GM21717 (cell line): ENCODE measurements at regions not wholly inside any gene's neighbourhood (a gene's known extent, or its start where the extent isn't known, plus 50 kb on each side); places are given as distances from the start of the nearest gene placed in this dataset.

Experiments used
- ATAC-seq: cut with Tn5 transposase; IDR thresholded peaks from one replicate; pipeline ENCODE4 v1.9.1; 2021; ENCODE audit warnings: mild to moderate bottlenecking, moderate library complexity; ENCODE audit not compliant: unreplicated experiment

DNA sequence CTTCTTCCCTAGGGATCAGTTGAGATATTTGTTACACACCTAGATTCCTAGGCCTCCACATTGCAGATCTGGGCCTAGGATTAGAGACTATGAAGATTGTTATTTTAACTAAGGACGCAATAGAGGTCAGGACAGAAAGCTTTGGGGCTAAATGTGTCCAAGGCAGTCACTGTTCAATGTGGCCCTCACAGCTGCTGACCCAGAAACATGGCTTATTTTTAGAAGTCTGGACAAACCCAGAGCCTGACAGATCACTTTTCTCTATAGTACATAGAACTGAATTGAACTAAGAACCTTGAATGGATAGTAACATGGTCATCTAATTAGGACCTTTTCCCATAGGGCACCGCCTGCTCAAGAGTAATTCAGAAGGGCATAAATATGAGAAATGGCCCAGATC is 146.6 kb upstream of the AUTS2 start:
- no peak for ATAC-seq

DNA sequence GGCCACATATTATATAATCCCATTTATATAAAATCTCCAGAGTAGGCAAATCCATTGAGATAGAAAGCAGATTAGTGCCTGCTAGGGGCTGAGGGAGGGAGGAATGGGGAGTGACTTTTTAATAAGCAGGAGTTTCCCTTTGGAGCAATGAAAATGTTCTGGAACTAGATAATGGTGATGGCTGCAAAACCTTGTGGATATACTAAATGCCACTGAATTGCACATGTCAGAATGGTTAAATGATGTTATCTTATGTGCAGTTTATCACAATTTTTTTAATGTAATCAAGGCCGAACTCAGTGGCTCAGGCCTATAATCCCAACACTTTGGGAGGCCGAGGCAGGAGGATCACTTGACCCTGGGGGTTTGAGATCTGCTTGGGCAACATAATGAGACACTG is 145.5 kb upstream of the AUTS2 start:
- no peak for ATAC-seq

DNA sequence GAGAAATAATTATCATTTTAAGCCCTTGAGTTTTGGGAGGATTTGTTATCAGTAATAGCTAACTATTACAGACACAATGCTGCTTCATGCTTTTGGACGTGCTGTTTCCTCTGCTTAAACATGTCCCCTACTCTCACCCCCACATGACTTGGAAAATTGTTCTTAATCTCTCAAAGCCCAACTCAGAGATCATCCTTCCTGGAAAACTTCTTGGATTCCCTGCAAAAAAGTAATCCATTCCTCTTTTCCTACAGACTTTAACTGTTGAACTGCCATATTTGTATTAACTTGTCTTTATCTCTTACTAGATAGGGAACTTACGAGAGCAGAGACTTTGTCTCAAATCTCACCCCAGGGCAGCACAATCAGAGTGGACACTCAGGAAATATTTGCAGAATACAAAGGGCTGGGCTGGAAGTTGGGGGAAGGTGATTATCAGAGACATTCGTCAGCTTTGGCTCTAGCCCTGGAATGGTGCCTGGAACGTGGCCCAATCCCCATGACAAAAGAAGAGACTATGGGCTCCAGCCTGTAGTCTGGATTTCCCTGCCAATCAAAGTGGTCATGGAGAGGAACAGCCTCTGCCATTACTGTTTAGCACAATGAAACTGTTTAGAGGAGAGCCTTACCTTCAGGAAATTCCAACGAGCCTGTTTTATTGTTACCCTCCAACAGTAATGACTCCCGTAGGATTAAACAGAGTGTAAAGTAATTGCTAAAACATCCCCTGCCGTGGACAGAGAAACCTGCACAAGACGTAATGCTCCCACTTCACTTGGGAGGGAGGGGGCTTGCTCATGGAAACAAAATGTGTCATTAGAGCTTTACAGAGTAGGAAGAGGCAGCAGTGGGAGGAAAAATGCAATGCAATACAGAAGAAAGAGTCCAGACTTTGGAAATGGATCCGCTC is 140.4 kb upstream of the AUTS2 start:
- no peak for ATAC-seq

DNA sequence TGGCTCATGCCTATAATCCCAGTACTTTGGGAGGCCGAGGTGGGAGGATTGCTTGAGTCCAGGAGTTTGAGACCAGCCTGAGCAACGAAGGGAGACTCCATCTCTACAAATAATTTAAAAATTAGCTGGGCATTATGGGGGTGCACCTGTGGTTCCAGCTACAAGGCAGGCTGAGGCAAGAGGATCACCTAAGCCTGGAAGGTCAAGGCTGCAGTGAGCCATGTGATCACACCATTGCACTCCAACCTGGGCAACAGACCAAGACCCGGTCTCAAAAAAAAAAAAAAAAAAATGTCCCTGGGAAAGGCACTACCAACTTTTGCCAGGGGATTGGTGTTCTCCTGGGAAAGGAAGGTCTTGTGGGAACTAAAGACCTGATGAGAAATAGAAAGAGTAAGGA is 134.2 kb upstream of the AUTS2 start:
- no peak for ATAC-seq

DNA sequence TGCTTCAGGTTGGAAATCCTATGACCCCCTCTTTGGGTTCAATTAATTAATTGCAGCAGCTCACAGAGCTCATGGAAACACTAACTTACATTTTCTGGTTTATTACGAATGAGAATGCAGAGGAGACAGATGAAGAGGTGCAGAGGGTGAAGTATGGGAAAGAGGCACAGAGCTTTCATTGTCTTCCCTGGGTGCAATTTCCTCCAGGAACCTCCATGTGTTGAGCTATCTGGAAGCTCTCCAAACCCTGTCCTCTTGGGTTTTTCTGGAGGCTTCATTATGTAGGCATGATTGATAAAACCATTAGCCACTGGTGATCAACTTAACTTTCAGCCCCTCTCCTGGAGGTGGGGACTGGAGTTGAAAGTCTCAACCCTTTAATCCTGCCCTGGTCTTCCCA is 133.0 kb upstream of the AUTS2 start:
- no peak for ATAC-seq

DNA sequence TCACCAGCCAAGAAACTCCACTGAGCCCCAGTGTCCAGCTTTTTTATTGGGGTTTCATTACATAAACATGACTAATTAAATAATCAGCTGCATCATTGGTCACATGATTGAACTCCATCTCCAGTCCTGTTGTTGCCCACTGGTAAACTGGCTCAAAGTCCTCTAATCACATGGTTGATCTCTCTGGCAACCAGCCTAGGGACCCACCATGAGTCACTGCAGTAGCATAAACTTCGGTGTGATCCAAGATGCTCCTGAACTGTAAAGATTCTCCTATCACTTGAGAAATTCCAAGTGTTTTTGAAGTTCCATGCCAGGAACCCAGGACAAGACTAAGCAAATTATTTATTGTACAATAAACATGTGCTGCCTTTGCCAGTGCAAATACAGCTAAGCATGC is 130.4 kb upstream of the AUTS2 start:
- no peak for ATAC-seq

DNA sequence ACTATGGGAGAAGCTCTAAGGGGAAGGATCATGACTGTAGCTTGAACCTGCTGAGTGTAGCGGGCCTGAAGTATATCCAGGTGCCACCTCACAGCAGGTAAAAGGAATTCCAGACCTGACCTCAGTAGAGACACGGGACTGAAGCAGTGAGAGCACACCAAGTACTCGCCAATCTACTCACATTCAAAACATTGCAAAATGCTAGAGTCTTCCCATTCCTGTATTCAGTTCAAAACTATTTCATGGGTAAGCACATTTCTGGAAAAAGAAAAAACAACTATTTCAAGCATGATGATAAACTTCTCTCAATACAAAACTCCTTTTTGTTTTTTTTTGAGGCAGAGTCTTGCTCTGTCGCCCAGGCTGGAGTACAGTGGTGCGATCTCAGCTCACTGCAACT is 121.9 kb upstream of the AUTS2 start:
- ATAC-seq = no peak

DNA sequence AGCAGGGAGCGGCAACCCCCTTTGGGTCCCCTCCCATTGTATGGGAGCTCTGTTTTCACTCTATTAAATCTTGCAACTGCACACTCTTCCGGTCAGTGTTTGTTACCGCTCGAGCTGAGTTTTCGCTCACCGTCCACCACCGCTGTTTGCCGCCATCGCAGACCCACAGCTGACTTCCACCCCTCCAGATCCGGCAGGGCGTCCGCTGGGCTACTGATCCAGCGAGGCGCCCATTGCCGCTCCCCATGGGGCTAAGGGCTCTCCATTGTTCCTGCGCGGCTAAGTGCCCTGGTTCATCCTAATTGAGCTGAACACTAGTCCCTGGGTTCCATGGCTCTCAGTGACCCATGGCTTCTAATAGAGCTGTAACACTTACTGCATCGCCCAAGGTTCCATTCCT is 115.6 kb upstream of the AUTS2 start:
- no peak for ATAC-seq

DNA sequence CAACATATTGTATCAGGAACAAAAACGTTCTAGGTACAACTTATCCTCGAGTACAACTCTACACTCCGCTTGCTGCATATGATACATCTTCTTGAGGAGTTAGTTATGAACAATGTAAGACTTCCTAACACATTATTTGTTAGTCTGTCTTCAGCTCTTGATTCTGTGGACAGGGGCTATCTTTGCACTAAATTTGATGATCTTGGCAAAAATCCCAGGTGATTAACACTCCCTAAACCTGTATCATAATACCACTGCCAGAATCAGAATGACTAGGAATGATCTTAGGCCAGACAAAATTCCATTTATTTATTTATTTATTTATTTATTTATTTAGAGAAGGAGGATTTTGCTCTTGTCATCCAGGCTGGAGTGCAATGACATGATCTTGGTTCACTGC is 108.7 kb upstream of the AUTS2 start:
- ATAC-seq = no peak

DNA sequence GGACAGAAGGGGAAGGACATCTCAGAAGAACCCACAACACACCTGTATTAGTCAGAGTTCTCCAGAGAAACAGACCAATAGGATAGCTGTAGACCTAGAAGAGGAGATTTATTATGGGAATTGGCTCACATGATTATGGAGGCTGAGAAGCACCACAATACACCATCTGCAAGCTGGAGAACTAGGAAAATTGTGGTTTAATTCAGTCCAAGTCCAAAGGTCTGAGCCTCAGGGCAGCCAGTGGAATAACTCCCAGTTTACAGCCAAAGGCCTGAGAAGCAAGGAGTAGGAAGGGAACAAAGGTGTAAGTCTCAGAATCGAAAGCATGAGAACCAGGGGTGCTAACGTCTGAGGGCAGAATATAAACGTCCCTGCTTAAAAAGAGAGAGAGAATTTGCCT is 99.6 kb upstream of the AUTS2 start:
- ATAC-seq = no peak

DNA sequence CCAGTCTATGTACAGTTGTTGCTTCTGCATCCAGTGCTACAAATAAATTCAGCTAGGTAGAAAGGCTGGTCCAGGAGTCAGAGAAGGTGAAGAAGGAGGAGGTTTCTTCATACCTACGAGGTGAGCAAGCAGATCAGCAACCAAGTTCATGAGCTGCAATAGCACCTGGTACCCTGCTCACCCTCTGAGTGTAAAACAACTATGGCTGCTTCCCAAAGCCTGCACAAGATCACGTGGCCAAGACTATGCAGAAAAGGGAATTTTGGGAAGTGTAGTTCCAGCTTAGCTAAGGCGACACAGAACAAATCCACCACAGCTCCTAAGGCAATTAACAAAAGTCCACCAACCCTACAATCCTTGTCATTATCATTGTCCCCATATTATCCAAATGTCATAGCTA is 95.9 kb upstream of the AUTS2 start:
- ATAC-seq = no peak

DNA sequence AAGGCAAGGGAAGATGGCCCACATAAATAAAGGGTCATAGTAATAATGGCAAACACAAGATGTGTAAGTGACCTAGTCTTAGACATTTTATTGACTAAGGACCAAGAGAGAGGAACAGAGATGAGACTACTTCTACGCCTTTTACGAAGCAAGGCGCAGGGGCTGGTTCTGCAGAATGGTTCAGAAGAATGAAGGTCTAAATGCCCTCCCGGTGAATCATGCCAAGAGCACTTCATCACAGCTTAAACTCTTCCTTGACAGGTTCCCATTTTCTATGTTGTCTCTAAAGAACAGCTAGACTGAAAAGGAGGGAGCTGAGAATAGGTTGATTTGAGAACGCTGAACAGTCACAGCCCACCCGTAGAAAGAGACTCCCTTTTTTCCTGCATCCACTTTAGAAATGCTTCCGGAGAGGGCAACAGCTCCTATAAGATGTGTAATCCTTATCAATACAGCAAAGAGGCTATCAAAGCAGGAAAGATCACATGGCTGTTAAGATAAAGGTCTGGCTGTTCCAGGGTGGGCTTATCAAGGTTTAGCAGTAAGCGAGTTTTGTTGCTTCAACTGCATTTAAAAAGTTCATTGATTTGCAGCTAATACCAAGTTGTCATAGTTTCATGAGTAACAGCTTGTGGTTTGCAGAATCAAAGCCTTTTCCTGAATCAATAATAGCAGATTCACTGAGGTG is 93.4 kb upstream of the AUTS2 start:
- ATAC-seq = no peak

DNA sequence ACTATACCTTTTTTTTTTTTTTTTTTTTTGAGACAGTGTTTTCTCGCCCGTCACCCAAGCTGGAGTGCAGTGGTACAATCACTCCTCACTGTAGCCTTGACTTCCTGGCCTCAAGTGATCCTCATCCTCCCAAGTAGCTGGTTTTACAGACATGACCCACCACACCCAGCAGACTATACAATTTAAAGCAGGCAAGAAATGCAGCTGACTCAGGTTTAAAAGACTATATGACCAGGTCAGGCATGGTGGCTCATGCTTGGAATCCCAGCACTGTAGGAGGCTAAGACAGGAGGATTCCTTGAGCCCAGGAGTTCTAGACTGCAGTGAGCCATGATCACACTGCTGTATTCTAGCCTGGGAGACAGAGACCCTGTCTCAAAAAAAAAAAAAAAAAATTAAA is 89.5 kb upstream of the AUTS2 start:
- ATAC-seq = no peak

DNA sequence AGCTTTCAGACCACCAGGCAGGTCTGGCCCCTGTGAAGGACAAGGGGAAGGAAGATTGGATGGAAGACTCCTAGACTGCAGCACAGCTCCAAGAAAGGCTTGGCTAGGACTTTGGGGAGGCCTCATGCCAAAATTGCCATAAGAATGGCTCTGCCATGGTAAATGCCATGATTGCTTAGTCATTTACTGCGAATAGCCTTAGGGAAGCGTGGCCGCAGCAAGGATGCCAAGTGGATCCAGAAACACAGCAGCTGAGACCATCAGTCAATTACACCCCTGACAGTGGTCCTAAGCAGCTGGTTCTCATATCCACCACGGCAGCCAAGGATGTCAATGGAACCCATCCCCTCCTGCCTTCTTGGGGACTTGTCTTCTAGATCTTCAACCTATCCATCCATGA is 88.2 kb upstream of the AUTS2 start:
- ATAC-seq = no peak

DNA sequence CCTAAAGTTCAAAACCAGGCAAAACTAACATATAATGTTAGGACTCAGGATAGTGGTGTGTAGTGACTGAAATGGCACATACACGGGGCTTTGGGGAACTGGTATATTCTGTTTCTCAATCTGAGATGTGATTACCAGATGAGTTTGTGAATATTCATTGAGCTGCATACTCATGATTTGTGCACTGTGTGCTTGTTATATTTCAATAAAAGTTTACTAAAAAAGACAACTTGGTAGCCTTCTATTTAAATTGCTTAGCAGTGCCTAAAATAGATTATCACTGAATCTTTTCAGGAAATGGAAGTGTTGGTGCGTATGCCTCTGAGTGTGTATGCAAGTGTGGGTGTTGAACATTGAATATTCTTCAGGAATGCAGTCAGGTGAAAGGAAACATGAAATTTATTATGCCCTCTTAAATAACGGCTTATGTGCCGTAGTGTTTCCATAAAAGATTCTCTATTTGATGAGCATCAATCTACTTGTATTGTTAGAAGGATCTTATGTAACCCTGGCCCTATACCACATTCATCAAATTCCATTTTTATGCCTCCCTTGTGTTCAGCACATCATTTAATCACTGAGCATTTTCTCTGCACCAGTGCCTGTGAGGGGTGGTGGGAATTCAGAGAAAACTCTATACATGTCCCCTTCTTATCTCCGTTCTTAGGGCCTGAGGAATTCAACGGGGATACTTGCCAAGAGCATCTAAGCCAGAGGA is 82.6 kb upstream of the AUTS2 start:
- ATAC-seq = no peak

DNA sequence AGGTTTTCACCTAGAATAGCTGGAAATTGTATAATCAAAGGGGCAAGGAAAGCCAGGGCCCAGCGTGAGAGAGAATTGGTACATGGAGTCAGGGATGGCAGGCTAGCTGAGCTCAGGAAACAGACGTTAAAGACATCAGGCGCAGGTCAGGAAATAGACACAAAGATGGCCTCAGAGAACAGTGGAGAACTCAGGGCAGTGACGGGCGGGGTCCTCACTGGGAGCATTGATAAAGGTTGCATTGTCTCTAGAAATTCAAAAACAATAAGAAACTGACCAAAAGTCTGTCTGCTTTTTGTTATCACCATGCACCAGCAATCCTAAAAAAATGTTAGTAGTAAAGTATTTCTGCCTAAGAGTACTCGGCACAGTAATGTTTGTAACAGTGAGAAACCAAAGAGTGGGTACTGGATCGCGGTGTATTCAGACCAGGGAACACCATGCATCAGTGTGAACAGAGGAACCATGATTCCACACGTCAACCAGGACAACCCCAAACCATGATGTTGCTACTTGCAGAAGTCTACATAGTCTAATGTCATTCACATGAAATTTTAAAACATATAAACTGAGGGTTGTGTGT is 81.9 kb upstream of the AUTS2 start:
- ATAC-seq = no peak

DNA sequence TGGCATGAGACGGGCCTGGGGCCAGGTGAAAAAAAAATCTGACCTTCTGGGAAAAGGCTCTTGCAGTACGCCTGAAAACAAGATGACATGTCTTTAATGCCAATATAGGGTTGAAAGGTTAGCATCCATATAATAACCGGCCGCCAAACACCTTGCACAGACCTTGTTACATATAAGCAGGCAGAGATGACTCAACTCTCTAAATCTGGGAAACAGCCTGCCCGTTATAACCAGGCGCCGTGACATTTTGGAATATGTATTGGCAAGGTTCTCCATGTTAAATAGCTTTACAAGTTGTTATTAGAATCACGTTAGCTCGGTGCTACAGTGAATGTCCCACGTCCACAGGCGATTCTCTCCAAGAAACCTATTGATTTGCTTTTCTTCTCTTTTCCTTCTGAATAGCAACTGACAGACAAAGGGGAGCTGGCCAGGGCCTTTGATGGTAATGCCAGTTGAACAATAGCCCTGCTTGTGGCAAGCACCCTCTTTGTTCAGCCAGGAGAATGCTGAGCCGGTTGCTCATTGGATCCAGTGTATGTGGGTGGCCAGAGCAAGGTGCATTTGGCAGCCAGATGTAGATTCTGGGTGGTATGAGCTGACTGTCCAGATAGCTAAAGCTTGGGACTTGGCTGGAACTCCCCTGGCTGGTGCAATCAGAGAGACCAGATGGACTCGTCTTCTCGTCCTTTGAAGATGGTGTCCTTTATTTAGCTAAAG is 80.1 kb upstream of the AUTS2 start:
- ATAC-seq = no peak

DNA sequence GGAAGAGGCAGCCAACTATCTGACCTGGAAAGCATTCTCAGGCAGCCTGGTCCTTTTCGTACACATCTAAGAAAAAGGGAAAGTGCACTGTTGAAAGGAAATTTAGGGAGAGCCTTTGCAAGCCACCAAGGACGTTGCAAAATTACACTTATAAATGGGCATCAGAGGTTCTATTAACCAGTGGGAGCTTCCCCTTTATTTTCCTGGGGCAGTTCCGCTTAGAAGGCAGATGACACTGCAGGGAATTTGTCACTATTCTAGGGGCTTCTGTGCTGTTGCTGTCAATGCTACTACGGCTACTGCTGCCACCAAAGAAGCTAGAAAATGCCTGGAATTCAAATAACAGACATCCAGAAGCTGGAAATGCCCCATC is 79.6 kb upstream of the AUTS2 start:
- no peak for ATAC-seq

DNA sequence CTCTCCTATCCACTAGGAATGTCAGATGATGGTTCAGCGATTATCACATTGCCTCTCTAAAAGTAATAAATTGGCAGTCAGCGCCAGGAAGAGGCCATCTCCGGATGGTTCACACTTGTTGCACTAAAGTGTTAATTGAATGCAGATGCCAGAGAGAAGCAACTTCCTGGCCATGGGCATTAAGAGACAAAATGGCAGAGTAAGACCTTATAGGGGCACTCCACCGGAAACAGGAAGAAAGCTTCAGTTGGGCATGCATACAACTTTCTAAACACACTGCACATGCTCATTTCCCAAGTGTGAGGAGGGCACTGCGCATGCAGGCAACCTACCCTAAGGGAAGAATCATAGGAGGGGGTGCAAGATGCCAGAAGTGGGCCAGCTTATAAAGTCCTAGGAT is 71.7 kb upstream of the AUTS2 start:
- ATAC-seq = no peak

DNA sequence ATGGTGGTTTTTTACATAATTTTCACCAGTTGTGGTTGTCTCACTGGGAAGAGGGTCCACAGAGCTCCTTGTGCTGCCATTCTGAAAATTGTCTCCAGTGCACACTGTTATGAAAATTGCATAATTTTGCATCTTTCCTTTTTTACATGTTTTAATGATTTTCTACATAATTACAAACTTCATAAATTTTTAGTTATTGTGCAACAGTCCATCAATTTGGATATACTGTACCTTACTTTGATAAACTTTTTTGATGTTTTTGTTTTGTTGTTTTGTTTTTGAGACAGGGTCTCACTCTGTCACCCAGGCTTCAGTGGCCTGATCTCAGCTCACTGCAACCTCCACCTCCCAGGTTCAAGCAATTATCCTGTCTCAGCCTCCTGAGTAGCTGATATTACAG is 70.6 kb upstream of the AUTS2 start:
- no peak for ATAC-seq

DNA sequence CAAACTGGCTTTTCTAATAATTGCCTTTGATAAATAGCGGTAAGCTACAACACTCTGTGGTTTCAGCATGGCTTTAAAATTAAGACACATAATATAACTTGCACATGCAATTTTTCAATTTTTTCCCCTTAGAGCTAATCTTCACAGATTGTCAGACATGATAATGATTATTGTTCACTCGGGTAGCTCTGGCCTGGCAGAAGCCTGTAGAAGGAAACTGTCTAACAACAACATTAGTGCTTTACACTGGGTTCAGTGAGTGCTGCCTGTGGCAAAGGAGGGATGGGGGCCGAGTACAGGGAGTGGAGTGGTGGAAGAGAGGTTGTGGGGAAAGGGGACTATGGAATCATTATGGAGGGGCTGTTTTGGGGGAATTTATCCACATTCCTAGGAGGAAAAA is 67.2 kb upstream of the AUTS2 start:
- ATAC-seq = no peak
